ENCODE measurements at regions not wholly inside any gene's neighbourhood (a gene's known extent, or its start where the extent isn't known, plus 50 kb on each side); places are given as distances from the start of the nearest gene placed in this dataset.

GRCh38 chr6:153856929-153857376 lies 182.1 kb upstream of the OPRM1 start:
- no peak overlapping the region for H3K4me3 Mint-ChIP-seq
- H3K4me1 Mint-ChIP-seq: no peaks in the 10 kb centered on the region
- no peak overlapping the region for H3K27ac Mint-ChIP-seq
- H3K27me3 Mint-ChIP-seq: no peaks in the 10 kb centered on the region
- H3K36me3 Mint-ChIP-seq (ENCODE audit: low read depth): peaks cover 1% of the 10 kb centered on the region
- no peaks in the 10 kb centered on the region for H3K9me3 ChIP-seq (ENCODE audit: control insufficient read depth, low read length, poor library complexity, severe bottlenecking)
- no peak for ATAC-seq
- no peak for DNase-seq

GRCh38 chr6:153852481-153852880 lies 186.6 kb upstream of the OPRM1 start:
- Mint-ChIP-seq H3K27ac (no peak overlapping the region), H3K4me3 (no peak overlapping the region), H3K36me3 (ENCODE audit: low read depth) (no peaks in the 10 kb centered on the region), H3K4me1 (no peaks in the 10 kb centered on the region), H3K27me3 (no peaks in the 10 kb centered on the region)
- DNase-seq (no peak), ATAC-seq (no peak)
- H3K9me3 ChIP-seq (ENCODE audit: control insufficient read depth, low read length, poor library complexity, severe bottlenecking): no peaks in the 10 kb centered on the region

GRCh38 chr6:153852034-153852433 lies 187.0 kb upstream of the OPRM1 start:
- no peaks in the 10 kb centered on the region for H3K9me3 ChIP-seq (ENCODE audit: control insufficient read depth, low read length, poor library complexity, severe bottlenecking)
- Mint-ChIP-seq H3K4me3 (no peak overlapping the region), H3K36me3 (ENCODE audit: low read depth) (no peaks in the 10 kb centered on the region), H3K27me3 (no peaks in the 10 kb centered on the region), H3K4me1 (no peaks in the 10 kb centered on the region), H3K27ac (no peak overlapping the region)
- ATAC-seq (no peak), DNase-seq (no peak)

- Mint-ChIP-seq H3K27ac (no peak overlapping the region), H3K36me3 (ENCODE audit: low read depth) (no peaks in the 10 kb centered on the region), H3K4me1 (no peaks in the 10 kb centered on the region), H3K27me3 (no peaks in the 10 kb centered on the region), H3K4me3 (no peak overlapping the region)
- DNase-seq: no peak
- H3K9me3 ChIP-seq (ENCODE audit: control insufficient read depth, low read length, poor library complexity, severe bottlenecking): no peaks in the 10 kb centered on the region
- no peak for ATAC-seq
Observed at GRCh38 chr6:153849072-153849779, 189.8 kb upstream of the OPRM1 start.

GRCh38 chr6:153843420-153843819 lies 195.6 kb upstream of the OPRM1 start:
- no peaks in the 10 kb centered on the region for H3K36me3 Mint-ChIP-seq (ENCODE audit: low read depth)
- H3K9me3 ChIP-seq (ENCODE audit: control insufficient read depth, low read length, poor library complexity, severe bottlenecking): no peaks in the 10 kb centered on the region
- no peak overlapping the region for H3K27ac Mint-ChIP-seq
- ATAC-seq (no peak), DNase-seq (no peak)
- H3K4me3 Mint-ChIP-seq: no peak overlapping the region
- no peaks in the 10 kb centered on the region for H3K27me3 Mint-ChIP-seq
- H3K4me1 Mint-ChIP-seq: no peaks in the 10 kb centered on the region

- DNase-seq (no peak), ATAC-seq (no peak)
- no peak overlapping the region for H3K27ac Mint-ChIP-seq
- no peaks in the 10 kb centered on the region for H3K4me1 Mint-ChIP-seq
- no peak overlapping the region for H3K4me3 Mint-ChIP-seq
- H3K9me3 ChIP-seq (ENCODE audit: control insufficient read depth, low read length, poor library complexity, severe bottlenecking): no peaks in the 10 kb centered on the region
- no peaks in the 10 kb centered on the region for H3K36me3 Mint-ChIP-seq (ENCODE audit: low read depth)
- no peaks in the 10 kb centered on the region for H3K27me3 Mint-ChIP-seq
Observed at GRCh38 chr6:153842491-153842890, 196.5 kb upstream of the OPRM1 start.

GRCh38 chr6:153840039-153840850 lies 198.8 kb upstream of the OPRM1 start:
- Mint-ChIP-seq H3K27ac (peak overlapping the region; percentile 11), H3K27me3 (no peaks in the 10 kb centered on the region), H3K4me1 (no peaks in the 10 kb centered on the region), H3K4me3 (no peak overlapping the region), H3K36me3 (ENCODE audit: low read depth) (no peaks in the 10 kb centered on the region)
- ATAC-seq: no peak
- DNase-seq: no peak
- H3K9me3 ChIP-seq (ENCODE audit: control insufficient read depth, low read length, poor library complexity, severe bottlenecking): no peaks in the 10 kb centered on the region

- no peaks in the 10 kb centered on the region for H3K9me3 ChIP-seq (ENCODE audit: control insufficient read depth, low read length, poor library complexity, severe bottlenecking)
- Mint-ChIP-seq H3K27me3 (no peaks in the 10 kb centered on the region), H3K27ac (no peak overlapping the region), H3K4me1 (no peaks in the 10 kb centered on the region), H3K36me3 (ENCODE audit: low read depth) (no peaks in the 10 kb centered on the region), H3K4me3 (no peak overlapping the region)
- ATAC-seq (no peak), DNase-seq (no peak)
Observed at GRCh38 chr6:153832543-153832942, 206.5 kb upstream of the OPRM1 start.

- H3K27ac Mint-ChIP-seq: no peak overlapping the region
- H3K36me3 Mint-ChIP-seq (ENCODE audit: low read depth): no peaks in the 10 kb centered on the region
- ATAC-seq (no peak), DNase-seq (no peak)
- H3K4me1 Mint-ChIP-seq: no peaks in the 10 kb centered on the region
- H3K27me3 Mint-ChIP-seq: no peaks in the 10 kb centered on the region
- no peaks in the 10 kb centered on the region for H3K9me3 ChIP-seq (ENCODE audit: control insufficient read depth, low read length, poor library complexity, severe bottlenecking)
- H3K4me3 Mint-ChIP-seq: no peak overlapping the region
Observed at GRCh38 chr6:153831350-153832078, 207.5 kb upstream of the OPRM1 start.

GRCh38 chr6:153817173-153817572 lies 221.9 kb upstream of the OPRM1 start:
- no peaks in the 10 kb centered on the region for H3K27me3 Mint-ChIP-seq
- DNase-seq: no peak
- no peak for ATAC-seq
- no peak overlapping the region for H3K27ac Mint-ChIP-seq
- H3K4me3 Mint-ChIP-seq: no peak overlapping the region
- no peaks in the 10 kb centered on the region for H3K4me1 Mint-ChIP-seq
- peaks cover 2% of the 10 kb centered on the region for H3K9me3 ChIP-seq (ENCODE audit: control insufficient read depth, low read length, poor library complexity, severe bottlenecking)
- H3K36me3 Mint-ChIP-seq (ENCODE audit: low read depth): no peaks in the 10 kb centered on the region

GRCh38 chr6:153816366-153816765 lies 222.7 kb upstream of the OPRM1 start:
- Mint-ChIP-seq H3K4me3 (no peak overlapping the region), H3K27ac (no peak overlapping the region), H3K36me3 (ENCODE audit: low read depth) (no peaks in the 10 kb centered on the region), H3K27me3 (no peaks in the 10 kb centered on the region), H3K4me1 (no peaks in the 10 kb centered on the region)
- no peak for ATAC-seq
- no peaks in the 10 kb centered on the region for H3K9me3 ChIP-seq (ENCODE audit: control insufficient read depth, low read length, poor library complexity, severe bottlenecking)
- no peak for DNase-seq

- Mint-ChIP-seq H3K4me3 (no peak overlapping the region), H3K36me3 (ENCODE audit: low read depth) (no peaks in the 10 kb centered on the region), H3K4me1 (no peaks in the 10 kb centered on the region), H3K27me3 (no peaks in the 10 kb centered on the region), H3K27ac (no peak overlapping the region)
- ATAC-seq: no peak
- no peaks in the 10 kb centered on the region for H3K9me3 ChIP-seq (ENCODE audit: control insufficient read depth, low read length, poor library complexity, severe bottlenecking)
- DNase-seq: no peak
Observed at GRCh38 chr6:153814136-153814535, 224.9 kb upstream of the OPRM1 start.

- H3K27ac Mint-ChIP-seq: no peak overlapping the region
- H3K4me3 Mint-ChIP-seq: no peak overlapping the region
- ATAC-seq (no peak), DNase-seq (no peak)
- no peaks in the 10 kb centered on the region for H3K9me3 ChIP-seq (ENCODE audit: control insufficient read depth, low read length, poor library complexity, severe bottlenecking)
- H3K36me3 Mint-ChIP-seq (ENCODE audit: low read depth): no peaks in the 10 kb centered on the region
- no peaks in the 10 kb centered on the region for H3K27me3 Mint-ChIP-seq
- no peaks in the 10 kb centered on the region for H3K4me1 Mint-ChIP-seq
Observed at GRCh38 chr6:153804755-153805330, 234.2 kb upstream of the OPRM1 start.

Measured in T-helper 17 cell (primary cell).